DMS79 treated with DMSO at 0.1 percent for 48 hours (cell line): ENCODE measurements at regions not wholly inside any gene's neighbourhood (a gene's known extent, or its start where the extent isn't known, plus 50 kb on each side); places are given as distances from the start of the nearest gene placed in this dataset.

Source experiments
- DNase-seq: peaks from one replicate; lab custom pipeline; 2025; lab: John Stamatoyannopoulos, UW

DNA sequence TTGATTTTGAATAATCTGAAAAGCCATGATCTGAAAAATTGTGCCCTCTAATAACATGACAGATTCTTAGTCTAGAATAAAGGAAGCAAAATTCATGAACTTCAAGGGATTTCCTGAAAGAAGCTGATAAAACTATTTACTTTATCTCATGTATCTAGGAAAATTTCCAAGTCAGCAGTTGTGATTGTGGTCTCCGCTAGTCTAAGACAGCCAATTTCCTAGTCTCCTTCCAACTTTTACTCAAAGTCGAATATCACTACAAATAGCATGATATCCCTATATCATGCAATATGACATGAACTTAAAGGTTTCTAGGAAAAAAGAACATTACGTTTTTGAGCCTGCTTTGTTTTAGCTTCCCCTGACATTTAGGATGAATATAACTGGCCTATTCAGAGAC is 202.1 kb upstream of the GHITM start:
- no peak for DNase-seq

DNA sequence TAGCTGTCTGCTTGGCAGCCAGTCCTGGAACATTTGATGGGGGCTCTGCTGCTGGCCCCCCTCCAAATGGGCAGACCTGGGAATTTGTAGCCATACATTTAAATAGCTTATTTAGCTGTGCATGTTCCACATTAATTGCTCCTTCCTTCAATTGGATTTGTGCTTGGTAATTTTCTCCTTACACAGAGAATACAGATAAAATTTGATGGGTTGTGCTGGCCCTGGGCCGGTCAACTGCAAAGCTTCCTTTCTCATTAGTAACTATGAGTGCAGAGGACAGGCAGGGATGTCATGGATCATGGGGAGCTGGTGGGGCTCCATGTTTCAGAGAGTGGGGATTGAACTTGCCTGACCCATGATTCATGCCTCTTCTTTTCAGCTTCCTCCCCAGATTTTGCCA is 201.5 kb upstream of the GHITM start:
- DNase-seq: no peak

DNA sequence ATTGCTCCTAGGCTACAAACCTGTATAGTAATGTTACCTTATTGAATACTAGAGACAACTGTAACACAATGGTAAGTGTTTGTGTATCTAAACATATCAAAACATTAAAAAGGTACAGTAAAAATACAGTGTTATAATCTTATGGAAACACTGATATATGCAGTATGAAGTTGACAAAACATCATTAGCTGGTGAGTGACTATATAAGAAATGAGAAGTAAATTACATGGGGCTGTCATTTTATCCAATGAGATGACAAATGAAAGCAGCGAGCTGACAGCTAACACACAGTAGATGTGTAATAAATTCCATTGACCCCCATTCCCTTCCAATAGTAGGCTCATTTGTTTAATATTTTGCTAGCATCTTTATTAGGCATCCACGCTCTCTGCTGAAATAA is 198.1 kb upstream of the GHITM start:
- no peak for DNase-seq

DNA sequence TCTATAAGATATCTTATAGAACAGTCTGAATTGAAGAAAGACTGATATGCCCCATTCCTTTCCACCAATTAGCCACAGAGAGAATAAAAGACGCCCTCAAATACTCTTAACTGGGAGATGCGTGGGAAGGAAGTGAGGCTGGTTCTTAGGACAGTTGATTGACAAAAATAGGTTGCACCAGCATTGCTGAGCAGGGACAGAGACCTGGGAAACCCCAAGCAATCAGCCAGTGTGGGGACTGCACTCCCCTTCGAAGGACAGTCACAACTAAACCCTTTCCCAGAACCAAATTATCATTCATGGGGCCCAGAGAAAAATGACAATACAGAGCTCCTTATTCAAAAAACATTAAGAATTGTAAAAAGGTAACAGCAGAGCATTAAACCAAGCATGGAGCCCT is 196.9 kb upstream of the GHITM start:
- DNase-seq: no peak

DNA sequence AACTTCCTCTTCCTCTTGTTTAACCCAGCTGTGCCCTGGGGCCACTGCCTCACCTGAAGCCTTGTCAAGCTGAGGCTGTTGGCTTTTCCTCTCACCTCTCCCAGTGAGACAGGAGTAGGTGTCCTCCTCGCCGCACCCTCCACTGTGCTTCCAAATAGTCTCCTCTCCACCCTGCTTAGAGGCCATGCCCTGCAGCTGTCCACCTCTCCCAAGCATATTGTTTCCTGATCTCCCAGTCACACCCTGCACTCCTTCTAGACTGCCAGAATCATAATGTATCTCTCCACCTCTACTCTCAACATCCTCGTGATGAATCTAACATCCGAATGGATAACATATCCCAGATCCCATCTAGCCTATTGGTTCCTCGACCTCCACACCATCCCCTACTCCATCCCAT is 196.3 kb upstream of the GHITM start:
- DNase-seq: no peak

DNA sequence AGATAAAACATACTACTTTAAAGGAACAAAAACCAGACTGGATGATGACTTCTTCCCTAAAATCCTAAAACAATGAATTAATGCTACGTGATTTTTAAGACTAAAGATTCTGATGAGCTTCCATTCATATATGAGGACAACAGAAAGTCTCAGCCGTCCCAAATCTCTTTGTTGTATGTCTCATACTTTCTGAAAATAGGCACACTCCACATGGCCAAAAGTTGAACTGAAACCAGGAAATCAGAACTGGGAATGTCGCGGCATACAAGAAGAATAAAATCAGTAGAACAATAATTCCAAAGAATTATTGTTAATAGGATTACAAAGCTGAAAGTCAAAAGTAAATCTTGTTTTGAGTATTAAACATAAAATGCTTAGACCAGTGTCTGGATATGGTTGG is 195.4 kb upstream of the GHITM start:
- no peak for DNase-seq

DNA sequence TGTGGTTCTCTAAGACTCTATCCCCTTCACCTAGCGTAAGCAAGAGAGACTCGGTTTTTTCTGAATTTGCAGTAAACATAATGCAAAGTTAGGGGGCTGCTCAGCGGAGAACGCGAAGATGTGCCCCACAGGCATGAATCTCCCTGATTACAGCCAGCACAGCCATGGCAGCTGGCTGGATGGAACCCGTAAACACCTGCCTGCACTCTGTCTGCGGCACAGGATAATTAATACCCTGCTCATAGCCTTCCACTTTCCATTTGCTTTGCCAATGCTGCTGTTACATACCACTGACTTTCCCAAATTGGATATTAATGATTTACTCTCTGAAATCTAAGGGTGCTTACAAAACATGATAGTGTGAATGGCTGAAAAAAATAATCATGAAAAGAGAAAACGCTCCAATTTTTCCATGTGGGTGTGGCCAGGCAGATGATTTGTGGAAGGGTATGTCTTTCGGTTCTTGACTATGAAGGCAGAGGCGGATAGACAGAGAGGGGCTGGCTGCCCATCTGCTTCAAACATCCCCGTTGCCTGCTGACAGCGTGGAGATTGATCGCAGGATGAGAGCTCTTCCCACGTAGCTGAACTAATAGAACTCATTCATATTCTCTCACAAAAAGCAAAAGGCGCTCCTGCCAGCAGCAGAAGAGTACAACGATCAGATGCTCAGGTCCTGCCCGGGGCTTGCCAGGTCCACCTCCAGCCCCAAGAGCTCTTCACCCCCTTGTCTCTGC is 193.2 kb upstream of the GHITM start:
- DNase-seq: peak; percentile 10

DNA sequence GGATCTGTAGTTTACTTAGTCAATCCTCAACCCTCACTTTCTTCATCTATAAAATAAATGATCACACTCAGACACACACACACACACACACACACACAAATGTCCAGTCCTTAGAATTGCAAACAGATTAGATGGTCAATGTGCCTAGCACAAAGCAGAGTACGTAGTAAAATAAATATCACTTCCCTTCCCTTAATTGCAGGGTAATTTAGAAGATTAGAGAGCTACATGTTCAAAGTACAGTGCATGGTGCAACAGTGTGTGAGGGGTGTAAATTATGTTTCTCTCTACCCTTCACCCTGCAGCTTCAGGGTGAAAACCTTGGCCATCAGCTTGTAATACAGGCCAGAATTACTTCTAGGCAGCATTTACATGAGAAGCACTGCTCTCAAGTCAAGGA is 187.0 kb upstream of the GHITM start:
- no peak for DNase-seq

DNA sequence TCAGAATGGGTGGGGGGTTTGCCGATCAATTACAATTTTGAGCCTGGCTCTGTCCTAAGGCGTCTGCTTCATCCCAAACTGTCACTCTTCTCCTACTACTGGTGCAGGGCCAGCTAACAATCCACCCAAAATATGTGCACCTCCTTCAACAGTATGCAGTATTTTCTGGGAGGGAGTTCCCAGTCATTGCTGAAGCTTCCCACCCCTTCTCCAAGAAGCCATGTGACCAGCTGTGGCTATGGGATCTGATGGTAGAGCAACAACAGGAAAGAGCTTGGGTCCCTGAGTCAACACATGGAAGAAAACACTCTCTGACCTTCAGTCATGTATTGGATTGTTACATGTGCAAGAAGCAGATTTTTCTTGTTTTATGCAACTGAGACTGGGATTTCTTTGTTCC is 185.7 kb upstream of the GHITM start:
- DNase-seq: no peak

DNA sequence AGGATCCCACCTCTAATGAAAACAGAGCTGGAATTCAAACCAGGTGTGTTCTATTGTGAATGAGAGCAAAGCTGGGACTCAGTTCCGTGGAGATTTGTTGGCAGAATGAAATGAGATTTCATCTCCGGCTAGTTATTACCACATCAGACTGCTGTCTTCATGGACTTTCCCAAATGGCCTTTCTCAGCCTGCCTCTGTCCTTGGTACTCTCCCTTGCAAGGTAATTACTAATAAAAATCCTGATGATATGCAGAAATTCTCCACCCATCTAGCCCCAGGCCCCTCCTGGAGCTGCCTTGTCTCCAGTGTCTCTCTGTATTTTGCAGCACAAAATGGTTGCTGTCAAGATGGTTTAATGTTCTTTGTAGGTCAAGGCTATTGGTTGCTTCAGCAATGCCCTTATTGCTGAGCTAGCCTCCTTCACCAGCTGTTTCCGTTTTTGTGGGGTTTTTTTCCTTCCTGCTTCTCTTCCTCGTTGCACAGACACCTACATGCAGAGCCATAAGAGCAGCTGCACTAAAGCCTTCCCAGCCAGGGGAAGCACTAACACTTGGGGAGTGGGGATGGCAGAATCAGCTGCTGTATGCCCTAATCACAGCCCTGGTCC is 185.0 kb upstream of the GHITM start:
- no peak for DNase-seq

DNA sequence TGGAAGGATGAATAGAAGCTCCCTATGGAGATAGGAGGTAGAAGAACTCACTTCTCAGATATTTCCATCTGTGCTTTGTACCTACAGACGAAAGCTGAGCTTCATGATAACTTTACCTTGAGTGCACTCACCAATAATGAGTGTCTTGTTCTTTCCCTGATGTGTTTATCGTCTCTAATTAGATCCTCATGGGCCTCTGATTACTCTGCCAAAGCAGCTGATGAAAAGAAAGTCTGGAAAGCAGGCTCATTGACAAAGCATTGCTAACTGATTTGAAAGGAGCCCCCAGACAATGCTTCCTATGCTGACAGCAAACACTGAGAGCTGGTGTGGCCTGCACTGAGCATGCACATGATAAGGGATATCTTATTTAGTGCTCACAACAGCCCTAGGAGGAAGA is 183.9 kb upstream of the GHITM start:
- DNase-seq: no peak

DNA sequence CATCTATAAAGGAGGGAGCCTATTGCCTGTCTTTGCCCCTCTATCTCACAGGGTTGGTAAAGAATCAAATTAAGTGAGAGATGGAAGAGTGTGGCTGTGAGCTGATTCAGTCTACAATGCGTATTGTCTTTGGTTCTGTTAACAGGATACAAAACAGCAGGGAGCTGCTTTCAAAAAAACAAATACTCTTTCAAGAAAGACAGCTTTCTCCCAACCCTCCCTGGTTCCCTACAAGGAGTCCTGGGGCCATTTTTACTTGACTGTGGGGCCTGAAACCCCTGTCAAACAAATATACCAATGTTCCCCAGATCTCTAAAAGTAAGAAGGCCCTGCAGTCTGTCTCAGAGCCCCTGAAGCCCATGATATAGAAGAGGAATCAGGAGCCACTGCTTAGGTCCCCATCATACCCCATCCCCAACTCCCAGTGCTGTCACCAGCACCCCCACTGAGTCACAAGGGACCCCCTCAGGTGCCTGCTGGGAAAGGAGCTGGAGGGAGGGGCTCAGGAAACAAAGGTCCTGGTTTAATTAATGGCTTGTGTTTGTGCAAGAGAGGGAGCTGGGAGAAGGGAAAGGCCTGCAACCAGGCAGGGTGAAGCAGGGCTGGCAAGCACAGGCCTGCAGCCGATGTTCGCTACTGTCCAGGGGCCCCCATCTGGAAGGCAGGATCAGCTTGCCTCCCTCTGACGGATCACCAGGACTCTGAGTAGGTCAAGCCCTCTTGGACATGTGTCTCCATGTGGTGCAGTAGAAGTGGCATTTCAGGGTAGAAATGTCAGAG is 182.0 kb upstream of the GHITM start:
- DNase-seq: no peak

DNA sequence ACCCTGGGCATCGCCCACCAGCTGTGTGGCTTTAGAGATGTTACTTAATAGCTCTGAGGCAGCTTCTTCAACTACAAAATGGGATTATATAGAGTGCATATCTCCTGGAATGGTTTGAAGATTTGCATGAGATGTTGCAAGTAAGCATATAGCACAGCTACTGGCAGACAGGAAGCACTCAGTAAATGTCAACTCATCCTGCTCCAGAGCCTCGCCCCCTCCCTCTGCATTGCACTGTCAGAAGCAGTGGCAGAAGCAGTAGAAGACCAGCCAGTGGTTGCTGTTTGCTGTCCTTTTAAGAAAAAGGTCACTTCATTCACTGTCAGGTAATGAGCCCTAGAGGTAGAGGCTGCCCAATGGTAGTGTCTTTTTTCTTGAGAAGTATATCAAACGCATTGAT is 180.0 kb upstream of the GHITM start:
- no peak for DNase-seq

DNA sequence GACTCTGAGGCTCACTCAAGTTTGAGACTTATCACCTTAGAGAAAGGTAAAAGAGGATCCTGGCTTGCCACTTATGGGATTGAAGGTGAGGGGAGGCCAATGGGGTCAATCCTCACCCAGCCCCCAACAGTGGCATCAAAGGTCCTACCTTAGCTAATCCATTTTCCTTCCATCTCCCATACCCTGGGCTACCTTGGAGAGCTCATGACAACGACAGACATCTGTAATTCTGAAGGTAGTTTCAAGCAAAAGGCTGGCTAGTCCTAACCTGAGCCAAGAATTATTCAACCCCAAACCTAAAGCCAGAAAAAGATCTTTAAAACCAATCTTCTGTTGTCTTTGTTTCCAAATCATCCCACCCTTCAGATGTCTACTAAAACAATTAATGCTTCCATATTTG is 179.2 kb upstream of the GHITM start:
- DNase-seq: no peak

DNA sequence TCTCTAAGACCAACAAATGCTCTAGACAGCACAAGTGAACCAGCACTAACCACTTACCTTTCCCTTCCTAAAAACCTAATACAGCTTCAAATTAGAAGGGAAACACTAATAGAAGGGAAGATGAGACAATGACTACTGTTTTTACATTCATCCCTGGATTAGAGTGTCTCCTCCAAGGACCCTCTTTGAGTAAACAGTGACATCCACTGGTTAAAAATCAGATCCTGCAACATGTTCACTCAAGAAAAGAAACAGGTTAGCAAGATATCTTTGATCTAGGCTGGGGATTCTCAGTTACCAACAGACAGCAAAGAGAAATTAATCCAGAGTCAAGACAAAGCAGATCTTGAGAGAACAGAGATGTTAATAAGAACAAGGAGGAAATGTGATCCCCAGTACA is 177.7 kb upstream of the GHITM start:
- DNase-seq: peak; percentile 0

DNA sequence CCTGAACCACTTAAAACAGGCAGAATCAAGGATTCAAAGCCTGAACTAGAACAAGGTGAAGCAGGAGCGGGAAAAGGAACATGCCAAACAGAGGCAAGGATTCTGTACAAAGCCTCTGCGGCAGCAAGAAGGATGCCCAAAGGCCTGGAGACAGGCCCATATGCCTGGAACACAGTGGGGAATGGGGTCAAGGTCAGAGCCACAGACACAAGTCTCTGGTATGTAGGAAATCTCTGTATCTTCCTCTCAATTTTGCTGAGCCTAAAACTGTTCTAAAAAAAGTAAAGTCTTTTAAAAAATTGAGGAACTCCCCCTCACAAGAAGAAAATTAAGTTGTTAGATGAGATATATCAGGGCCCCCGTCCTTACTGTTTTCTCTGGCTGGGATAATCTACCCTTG is 175.9 kb upstream of the GHITM start:
- no peak for DNase-seq

DNA sequence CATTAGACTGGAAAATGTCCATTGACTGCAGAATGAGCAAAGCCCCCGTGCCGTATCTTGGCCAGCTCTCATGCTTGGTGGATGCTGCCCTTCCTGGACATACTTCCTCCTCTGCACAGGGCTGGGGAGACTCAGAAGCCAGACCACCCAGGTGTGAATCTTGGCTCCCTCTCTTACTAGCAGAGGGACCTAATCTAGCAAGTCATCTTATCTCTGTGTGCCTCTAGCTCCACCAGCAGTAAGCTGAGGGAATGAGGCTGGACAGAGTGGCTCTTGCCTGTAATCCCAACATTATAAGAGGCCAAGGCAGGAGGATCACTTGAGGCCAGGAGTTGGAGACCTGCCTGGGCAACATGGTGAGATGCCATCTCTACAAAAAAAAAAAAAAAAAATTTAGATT is 173.8 kb upstream of the GHITM start:
- DNase-seq: no peak

DNA sequence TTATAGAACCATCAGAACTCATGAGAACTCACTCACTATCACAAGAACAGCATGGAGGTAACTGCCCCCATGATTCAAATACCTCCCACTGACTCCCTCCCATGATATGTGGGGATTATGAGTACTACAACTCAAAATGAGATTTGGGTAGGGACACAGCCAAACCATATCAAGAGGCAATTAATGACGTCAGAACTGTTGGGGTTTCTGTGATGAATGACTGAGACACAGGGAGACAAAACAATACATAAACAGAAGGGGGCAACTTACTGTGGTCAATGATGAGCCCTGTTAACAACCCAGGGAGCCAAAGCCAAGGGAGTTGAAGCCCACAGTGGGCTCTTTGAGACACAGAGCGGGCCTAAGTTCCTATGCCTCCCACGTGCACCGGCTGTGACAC is 171.3 kb upstream of the GHITM start:
- no peak for DNase-seq

DNA sequence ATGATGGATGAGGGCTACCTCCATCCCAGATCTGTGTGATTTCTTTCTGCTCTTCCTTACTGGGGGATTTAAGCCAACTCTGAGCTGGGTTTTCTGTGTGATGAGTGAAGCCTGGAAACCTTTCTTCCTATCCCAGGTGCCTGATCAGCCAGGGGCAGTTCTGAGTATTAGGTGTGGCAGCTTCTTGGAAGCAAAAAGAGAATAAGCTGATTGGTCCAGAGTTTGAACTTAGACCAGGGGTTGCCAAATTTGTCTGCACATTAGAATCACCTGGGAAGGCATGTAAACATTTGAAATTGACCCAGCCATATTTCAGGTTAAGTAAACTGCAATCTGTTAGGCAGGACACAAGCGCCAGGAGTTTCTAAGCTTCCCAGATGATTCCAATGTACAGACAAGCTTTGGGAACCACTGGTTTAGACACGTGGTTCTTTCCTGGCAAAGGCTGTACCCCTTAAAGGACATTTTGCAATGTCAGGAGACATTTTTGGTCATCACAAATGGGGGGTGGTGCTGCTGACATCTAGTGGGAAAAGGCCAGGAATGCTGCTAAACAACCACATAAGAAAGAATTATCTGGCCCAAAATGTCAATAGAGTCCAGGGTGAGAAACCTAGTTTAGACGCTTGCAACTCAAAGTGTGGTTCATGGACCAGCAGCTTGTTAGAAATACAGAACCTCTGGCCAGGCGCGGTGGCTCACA is 160.5 kb upstream of the GHITM start:
- DNase-seq: no peak

DNA sequence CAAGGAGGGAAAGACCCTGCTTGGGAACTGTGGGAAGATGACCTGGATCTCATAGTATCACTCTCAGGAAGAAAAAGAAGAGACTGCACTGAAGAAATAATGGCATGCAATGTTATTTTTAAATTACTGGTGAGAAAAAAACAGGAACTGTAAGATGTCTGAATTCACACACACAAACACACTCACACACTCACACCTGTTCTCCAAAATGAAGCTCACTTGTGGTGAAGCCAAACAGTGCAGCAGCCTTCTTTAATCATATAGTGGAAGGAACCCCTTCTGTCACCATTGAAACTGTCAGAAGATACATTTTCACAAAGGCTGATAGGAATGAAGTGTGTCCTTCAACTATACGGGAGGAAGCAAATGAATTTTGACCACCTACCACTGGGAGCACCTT is 156.5 kb upstream of the GHITM start:
- DNase-seq: no peak

DNA sequence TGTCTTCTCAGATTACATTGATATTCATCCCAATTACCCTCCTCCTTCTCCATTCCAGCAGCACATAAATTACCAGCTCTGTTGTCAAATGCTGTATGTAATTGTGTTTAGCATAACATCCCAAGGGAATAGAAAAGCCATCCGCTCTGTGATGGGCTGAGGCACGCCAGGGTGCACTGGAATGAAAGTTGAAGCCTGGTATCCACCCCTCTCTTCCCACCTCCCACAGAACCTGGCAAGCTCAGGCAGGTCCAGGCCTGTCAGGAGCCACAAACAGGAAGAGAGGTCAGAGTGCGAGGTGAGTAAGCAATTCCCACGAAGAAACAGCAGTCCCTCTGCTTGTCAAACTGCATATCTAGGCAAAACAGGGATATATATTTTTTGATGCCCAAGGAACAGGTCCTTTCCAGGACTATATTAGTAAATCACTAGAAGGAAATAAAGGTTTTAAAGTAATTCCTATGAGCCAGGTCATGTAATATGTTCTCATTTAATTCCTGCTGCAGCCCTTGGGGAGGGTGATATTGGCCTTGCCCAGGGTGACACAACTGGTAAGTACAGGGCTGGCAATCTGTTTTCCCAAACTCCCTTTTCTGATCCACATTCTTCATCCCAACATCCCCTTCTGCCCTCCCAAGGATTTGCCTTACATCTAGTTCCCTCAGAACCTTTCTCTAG is 155.6 kb upstream of the GHITM start:
- peak; percentile 1 for DNase-seq

DNA sequence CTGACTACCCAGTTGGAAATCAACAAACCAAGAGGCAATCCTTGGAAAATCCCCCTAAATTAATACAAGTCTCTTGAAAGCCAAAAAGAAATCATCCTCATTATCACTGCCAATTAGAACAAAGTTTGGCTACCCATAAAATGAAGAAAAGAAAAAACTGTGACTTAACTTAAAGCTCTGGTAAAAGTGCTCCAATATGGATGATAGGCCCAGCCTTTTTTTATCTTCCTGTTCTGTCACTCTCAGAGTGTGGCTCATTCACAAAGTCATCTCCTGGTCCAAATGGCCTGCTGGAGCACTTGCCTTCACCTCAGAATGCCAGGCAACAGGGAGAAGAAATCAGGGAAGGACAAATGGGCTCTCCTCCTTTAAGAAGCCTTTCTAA is 155.1 kb upstream of the GHITM start:
- no peak for DNase-seq
